GM12873 (cell line): ENCODE measurements at regions not wholly inside any gene's neighbourhood (a gene's known extent, or its start where the extent isn't known, plus 50 kb on each side); places are given as distances from the start of the nearest gene placed in this dataset.

ENCODE experiments used
- CTCF ChIP-seq: IDR thresholded peaks from 2 replicates; pipeline ENCODE4 v1.5.1; 2012; ENCODE audit warnings: low read depth, mild to moderate bottlenecking, moderate library complexity, low read length, control low read depth; ENCODE audit not compliant: insufficient read depth; ENCODE audit errors: missing control alignments

GRCh38 chr13:50126263-50126992 is 111.2 kb downstream of the KCNRG start:
- no peak for TF ChIP-seq CTCF

DNA sequence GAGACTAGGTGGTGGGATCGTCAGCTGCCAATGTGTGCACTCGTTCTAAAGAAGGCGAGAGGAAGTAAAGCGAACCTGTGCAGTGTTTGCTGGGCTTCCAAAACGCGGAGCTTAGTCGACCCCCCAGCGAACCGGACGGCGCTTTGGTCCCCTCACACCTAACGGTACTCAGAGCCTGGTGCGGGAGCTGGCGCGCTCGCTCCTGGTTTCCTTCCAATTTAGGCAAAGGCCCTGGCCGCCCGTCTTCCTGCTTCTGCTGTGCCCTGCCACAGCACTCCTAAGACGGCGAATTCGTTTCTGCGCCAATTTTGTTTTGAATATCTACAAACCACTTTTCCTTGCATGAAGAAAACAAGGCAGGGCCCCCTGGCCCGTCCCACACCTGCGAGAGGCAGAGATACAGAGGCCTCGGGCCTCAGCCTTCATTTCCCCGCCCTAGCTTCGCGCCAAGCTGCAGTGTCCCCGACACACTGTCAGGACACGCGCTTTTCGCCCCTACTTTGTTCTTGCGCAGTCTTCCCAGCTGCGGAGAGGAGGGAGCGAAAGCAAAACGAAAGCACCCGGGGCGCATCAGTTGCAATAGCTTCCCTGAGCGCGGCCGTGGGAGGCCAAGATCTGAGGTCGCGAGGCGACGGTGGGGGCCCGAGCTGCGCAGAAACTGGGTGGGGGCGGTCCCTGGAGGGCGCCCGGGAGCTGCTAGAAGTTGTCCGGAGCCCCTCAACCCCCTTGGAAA is 111.9 kb downstream of the KCNRG start:
- no peak for TF ChIP-seq CTCF

DNA sequence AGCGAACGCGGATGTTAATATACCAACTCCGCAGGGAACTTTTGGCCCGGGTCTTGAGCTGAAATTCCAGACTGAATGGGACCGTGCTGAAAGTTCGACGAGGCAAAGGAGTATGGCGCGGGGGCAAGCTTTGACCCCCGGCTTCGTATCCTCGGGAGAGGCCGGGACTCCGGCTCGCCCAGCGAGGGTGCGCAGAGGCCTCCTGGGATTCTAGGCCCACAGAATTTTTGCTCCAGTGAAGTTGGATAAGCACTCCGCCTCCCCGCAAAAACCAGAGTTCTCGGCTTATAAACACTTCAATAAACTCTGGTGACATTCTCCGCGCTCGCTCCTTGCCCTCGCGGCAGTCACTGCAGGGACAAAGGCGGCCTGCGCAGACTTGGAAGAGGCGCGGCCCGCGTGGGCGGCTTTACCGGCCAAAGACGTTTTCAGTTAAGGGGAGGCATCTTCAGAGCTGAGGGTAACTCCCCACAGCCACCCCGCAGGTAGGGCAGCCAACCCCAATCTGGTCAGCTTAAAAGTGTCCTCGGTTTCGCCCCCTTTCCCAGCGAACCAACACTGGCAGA is 112.6 kb downstream of the KCNRG start:
- TF ChIP-seq CTCF: no peak

- no peak for TF ChIP-seq CTCF
These were observed 113.2 kb downstream of the KCNRG start for GRCh38 chr13:50128428-50128931.

- TF ChIP-seq CTCF: no peak
These were observed 113.9 kb downstream of the KCNRG start for GRCh38 chr13:50129081-50129705.

- TF ChIP-seq CTCF: no peak
These were observed 114.5 kb downstream of the KCNRG start for GRCh38 chr13:50129706-50130122.

DNA sequence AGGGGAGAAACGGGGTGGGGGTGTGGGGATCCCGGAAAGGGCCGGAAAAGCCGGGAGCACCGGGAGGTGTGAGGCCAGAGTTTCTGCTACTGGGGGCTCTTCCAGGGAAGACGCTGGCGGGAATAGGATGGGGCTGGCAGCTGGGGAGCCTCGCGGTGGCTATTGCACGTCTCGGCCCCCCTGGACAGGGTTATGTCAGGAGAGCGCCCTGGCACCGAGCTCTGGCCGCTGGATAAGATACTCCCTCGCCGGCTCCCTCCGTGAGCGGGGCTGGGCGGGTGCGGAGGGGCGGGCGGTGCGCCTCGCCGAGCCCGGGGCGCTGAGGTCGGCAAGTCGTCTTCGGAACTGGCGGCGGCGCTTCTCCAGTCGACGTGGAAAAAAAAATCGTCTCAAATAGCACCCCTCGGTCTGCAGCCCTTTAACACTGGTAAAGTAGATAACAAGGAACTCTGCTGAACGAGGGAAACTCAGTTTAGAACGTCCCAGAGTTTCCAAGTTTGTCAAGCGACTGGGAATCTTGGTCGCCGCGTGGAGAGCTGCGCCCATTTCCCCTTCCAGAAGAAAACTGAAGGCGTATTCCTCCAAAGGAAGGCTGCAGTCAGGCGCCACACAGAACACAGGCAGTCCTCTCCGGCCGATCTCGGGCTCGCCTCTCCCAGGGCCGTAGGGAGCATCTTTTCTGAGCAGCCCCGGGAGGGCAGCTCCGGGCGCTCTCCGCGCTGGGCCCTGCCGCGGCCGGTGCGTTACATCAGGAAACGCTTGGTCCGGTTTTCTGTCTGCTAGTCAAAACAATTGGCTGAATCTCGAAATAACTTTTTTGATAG is 115.1 kb downstream of the KCNRG start:
- no peak for TF ChIP-seq CTCF
